ENCODE measurements at regions not wholly inside any gene's neighbourhood (a gene's known extent, or its start where the extent isn't known, plus 50 kb on each side); places are given as distances from the start of the nearest gene placed in this dataset.

- TF ChIP-seq TEAD4 (IDR thresholded peaks at IDR 0.05; ENCODE audit: low read length) (no peak), TEAD4 (CRISPR knock-in tag; IDR thresholded peaks at IDR 0.05; ENCODE audit: borderline replicate concordance) (no peak), SMAD3 (CRISPR knock-in tag; conservative IDR thresholded peaks at IDR 0.05) (no peak), EP300 (IDR thresholded peaks at IDR 0.05; ENCODE audit: low read length) (no peak), ZNF121 (CRISPR knock-in tag; conservative IDR thresholded peaks at IDR 0.05) (no peak), ADNP (tag; IDR thresholded peaks at IDR 0.05) (no peak), SMAD1 (IDR thresholded peaks at IDR 0.05; ENCODE audit: low read depth, low read length, partially characterized antibody) (no peak), ZNF780A (CRISPR knock-in tag; IDR thresholded peaks at IDR 0.05) (no peak), FOXA1 (IDR thresholded peaks at IDR 0.05; ENCODE audit: borderline replicate concordance) (no peak), POU5F1 (IDR thresholded peaks at IDR 0.05; ENCODE audit: borderline replicate concordance, low read depth, low read length, partially characterized antibody) (no peak), CTCF (IDR thresholded peaks at IDR 0.05 in 2 of 3, conservative IDR thresholded peaks at IDR 0.05 in 1 of 3; ENCODE audit: insufficient read depth in 2 of 3, low read depth in 1 of 3, low read length in 3 of 3) (no peak), EZH2 (IDR thresholded peaks at IDR 0.05; ENCODE audit: borderline replicate concordance, low read depth, low read length) (no peak)
- TF ChIP-seq, protein P1, sequence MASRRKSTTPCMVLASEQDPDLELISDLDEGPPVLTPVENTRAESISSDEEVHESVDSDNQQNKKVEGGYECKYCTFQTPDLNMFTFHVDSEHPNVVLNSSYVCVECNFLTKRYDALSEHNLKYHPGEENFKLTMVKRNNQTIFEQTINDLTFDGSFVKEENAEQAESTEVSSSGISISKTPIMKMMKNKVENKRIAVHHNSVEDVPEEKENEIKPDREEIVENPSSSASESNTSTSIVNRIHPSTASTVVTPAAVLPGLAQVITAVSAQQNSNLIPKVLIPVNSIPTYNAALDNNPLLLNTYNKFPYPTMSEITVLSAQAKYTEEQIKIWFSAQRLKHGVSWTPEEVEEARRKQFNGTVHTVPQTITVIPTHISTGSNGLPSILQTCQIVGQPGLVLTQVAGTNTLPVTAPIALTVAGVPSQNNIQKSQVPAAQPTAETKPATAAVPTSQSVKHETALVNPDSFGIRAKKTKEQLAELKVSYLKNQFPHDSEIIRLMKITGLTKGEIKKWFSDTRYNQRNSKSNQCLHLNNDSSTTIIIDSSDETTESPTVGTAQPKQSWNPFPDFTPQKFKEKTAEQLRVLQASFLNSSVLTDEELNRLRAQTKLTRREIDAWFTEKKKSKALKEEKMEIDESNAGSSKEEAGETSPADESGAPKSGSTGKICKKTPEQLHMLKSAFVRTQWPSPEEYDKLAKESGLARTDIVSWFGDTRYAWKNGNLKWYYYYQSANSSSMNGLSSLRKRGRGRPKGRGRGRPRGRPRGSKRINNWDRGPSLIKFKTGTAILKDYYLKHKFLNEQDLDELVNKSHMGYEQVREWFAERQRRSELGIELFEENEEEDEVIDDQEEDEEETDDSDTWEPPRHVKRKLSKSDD (conservative IDR thresholded peaks at IDR 0.05; ENCODE audit: low read length): no peak
- TF ChIP-seq, protein P2, sequence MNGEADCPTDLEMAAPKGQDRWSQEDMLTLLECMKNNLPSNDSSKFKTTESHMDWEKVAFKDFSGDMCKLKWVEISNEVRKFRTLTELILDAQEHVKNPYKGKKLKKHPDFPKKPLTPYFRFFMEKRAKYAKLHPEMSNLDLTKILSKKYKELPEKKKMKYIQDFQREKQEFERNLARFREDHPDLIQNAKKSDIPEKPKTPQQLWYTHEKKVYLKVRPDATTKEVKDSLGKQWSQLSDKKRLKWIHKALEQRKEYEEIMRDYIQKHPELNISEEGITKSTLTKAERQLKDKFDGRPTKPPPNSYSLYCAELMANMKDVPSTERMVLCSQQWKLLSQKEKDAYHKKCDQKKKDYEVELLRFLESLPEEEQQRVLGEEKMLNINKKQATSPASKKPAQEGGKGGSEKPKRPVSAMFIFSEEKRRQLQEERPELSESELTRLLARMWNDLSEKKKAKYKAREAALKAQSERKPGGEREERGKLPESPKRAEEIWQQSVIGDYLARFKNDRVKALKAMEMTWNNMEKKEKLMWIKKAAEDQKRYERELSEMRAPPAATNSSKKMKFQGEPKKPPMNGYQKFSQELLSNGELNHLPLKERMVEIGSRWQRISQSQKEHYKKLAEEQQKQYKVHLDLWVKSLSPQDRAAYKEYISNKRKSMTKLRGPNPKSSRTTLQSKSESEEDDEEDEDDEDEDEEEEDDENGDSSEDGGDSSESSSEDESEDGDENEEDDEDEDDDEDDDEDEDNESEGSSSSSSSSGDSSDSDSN (IDR thresholded peaks at IDR 0.05; ENCODE audit: borderline replicate concordance in 1 of 2, low read depth in 2 of 2, low read length in 2 of 2): no peak
Measured at GRCh38 chr6:66232890-66233289, 525.9 kb upstream of the EYS start.

All from K562 (cell line).